Suprapubic skin (tissue), 4 donors: ENCODE measurements at regions not wholly inside any gene's neighbourhood (a gene's known extent, or its start where the extent isn't known, plus 50 kb on each side); places are given as distances from the start of the nearest gene placed in this dataset.
"Not testable (repeated sequence)": the region's sequence is repeated elsewhere in the genome, so short reads cannot be mapped to it uniquely, and the experiment has no call there.

Experiments
- DNase-seq, 2 donors: peaks; one replicate each; pipeline ENCODE4 v3.0.0-alpha.2; 2019; ENCODE audit warnings: low spot score in 2 of 2
- H3K27ac ChIP-seq: fragments of 200-600 bp; sonication (generic); one replicate; pipeline ENCODE4 v1.5.1; 2019
- H3K27me3 ChIP-seq: fragments of 200-600 bp; sonication (generic); one replicate; pipeline ENCODE4 v1.5.1; 2019
- H3K36me3 ChIP-seq: fragments of 200-600 bp; sonication (generic); one replicate; pipeline ENCODE4 v1.5.1; 2019
- H3K4me1 ChIP-seq: fragments of 200-600 bp; sonication (generic); one replicate; pipeline ENCODE4 v1.5.1; 2019
- H3K4me3 ChIP-seq: fragments of 200-600 bp; sonication (generic); one replicate; pipeline ENCODE4 v1.5.1; 2019; ENCODE audit warnings: mild to moderate bottlenecking
- H3K9me3 ChIP-seq: fragments of 200-600 bp; sonication (generic); one replicate; pipeline ENCODE4 v1.5.1; 2019
- EP300 ChIP-seq: sonication (generic); formaldehyde crosslinking; IDR thresholded peaks from one replicate; pipeline ENCODE4 v1.6.1; 2017; ENCODE audit warnings: antibody characterized with exemption
- POLR2A ChIP-seq, 2 donors: fragments of 450-650 bp; IDR thresholded peaks; one replicate each; pipeline ENCODE4 v1.6.1; 2017; ENCODE audit warnings: antibody characterized with exemption in 2 of 2, mild to moderate bottlenecking in 2 of 2, moderate library complexity in 2 of 2
- POLR2AphosphoS5 ChIP-seq, 3 donors: sonication (generic); formaldehyde crosslinking; IDR thresholded peaks; one replicate each; pipeline ENCODE4 v1.6.1; 2017; ENCODE audit warnings: antibody characterized with exemption in 3 of 3
- WGBS: methylation state at CpG from one replicate; pipeline ENCODE4 v1.1.5; 2018; 5-methylcytosine and 5-hydroxymethylcytosine counted together
- TF ChIP-seq, protein P1 (sequence below), 2 donors: fragments of 200-600 bp in 1 of 2; fragments of 450-650 bp in 1 of 2; sonication (generic) in 1 of 2; IDR thresholded peaks; one replicate each; pipeline ENCODE4 v1.5.1; 2016 to 2019; ENCODE audit warnings: antibody characterized with exemption in 2 of 2, mild to moderate bottlenecking in 1 of 2, moderate library complexity in 1 of 2

DNA sequence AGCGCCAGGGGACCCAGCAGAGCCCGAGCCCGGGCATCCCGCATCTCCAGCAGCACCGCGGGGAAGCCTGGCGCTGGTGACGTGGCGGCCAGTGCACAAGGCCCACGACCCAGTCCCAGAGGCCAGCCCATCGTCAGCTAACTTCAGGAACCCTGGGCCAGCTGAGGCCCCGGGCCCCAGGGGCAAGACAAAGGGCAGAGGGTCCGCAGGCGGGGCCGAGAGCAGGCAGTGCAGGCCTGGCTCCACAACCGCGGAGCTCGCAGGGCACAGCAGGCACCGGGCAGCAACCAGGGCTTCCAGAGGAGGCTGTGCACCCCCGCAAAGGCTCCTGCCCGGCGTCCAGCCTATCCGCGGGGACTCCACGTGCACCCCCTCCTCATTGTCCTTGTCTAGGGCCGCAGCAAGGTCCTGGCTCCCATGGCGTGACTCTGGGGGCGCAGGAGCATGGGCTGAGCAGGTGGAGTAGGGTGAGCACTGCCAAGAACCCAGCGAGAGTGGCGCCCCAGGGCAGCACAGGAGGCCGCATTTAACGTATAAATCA, 352.5 kb downstream of the KCNJ18 start:
- not testable (repeated sequence) for DNase-seq, H3K27ac ChIP-seq, H3K27me3 ChIP-seq, H3K4me1 ChIP-seq, H3K4me3 ChIP-seq, H3K9me3 ChIP-seq, H3K36me3 ChIP-seq
- WGBS: 79% methylated on average over 20 of the region's 32 CpGs

GRCh38 chr17:22047521-22047920, 355.2 kb downstream of the KCNJ18 start:
- not testable (repeated sequence) for H3K4me3 ChIP-seq, H3K27ac ChIP-seq, DNase-seq, H3K36me3 ChIP-seq, H3K27me3 ChIP-seq, H3K4me1 ChIP-seq, H3K9me3 ChIP-seq
- WGBS: 84% methylated on average over 3 of the region's 6 CpGs

DNA sequence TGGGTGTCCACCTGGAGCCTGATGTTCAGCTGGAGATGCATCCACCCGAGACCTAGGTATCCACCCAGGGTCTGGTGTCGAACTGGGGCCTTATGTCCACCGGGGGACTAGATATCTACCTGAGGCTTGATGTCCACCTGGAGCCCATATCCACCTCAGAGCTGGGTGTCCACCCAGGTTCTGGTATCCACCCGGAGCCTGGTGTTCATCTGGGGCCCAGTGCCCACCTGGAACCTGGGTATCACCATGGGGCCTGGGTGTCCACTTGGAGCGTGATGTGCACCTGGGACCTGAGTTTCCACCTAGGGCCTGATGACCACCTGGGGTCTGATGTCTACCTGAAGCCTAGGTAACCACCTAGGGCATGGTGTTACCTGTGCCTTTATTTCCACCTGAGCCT, 355.9 kb downstream of the KCNJ18 start:
- not testable (repeated sequence) for H3K9me3 ChIP-seq, H3K4me3 ChIP-seq, H3K36me3 ChIP-seq, H3K27me3 ChIP-seq, DNase-seq, H3K4me1 ChIP-seq, H3K27ac ChIP-seq
- no CpG with 5 or more reads among the region's 5 CpGs for WGBS

GRCh38 chr17:22050766-22051165, 358.4 kb downstream of the KCNJ18 start:
- not testable (repeated sequence) for H3K27ac ChIP-seq, H3K4me3 ChIP-seq, DNase-seq, H3K27me3 ChIP-seq, H3K9me3 ChIP-seq, H3K36me3 ChIP-seq, H3K4me1 ChIP-seq
- 41% methylated on average over 2 of the region's 3 CpGs for WGBS

DNA sequence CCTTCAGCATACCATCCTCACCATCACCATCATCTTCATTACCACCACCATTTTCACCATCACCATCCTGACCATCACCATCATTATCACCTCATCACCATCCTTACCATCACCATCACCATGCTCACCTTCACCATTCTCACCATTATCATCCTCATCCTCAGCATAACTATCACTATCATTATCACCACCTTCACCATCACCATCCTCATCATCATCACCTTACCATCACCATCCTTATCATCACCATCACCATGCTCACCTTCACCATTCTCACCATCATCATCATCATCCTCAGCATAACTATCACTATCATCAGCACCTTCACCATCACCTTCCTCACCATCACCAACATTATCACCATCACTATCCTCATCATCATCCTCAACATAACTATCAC, 360.4 kb downstream of the KCNJ18 start:
- not testable (repeated sequence) for DNase-seq, H3K27ac ChIP-seq, H3K36me3 ChIP-seq, H3K9me3 ChIP-seq, H3K4me1 ChIP-seq, H3K4me3 ChIP-seq, H3K27me3 ChIP-seq

DNA sequence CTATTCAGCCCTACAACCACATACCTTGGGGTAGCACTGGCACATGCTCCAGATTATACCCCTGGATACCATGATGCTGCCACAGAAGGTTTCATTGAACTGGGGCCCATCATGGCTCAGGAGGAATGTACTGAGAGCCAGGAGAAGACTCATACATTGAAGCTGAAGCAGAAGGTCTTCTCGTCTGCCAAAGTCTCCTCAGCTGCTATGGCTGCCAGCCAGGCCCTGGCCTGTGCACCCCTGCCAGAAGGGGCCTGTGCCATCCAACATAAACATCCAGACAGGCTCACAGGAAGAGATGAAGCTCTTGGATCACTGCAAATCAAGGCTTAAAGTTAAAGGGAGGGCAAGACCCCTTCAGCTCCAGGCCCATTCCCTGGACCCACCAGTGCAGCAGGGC, 364.2 kb downstream of the KCNJ18 start:
- H3K36me3 ChIP-seq, H3K9me3 ChIP-seq, H3K4me1 ChIP-seq, H3K4me3 ChIP-seq, H3K27me3 ChIP-seq, H3K27ac ChIP-seq, DNase-seq: not testable (repeated sequence)
- no CpG with 5 or more reads among the region's 1 CpG for WGBS

DNA sequence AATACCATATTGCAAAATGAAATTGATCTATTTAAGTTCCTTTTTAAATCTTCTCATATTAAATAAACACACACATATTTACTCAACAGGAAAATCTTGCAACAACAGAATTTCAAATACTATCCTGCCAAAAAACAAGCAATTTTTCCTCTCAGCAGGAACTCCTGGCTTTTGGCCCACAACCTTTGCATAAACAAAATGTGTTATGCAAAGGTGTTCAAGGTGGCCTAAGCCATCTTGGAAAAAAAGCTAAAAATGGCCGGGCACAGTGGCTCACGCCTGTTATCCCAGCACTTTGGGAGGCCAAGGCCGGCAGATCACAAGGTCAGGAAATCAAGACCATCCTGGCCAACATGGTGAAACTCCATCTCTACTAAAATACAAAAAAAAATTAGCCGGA, 383.6 kb downstream of the KCNJ18 start:
- not testable (repeated sequence) for H3K27ac ChIP-seq, H3K36me3 ChIP-seq, H3K4me3 ChIP-seq, DNase-seq, H3K27me3 ChIP-seq, H3K4me1 ChIP-seq, H3K9me3 ChIP-seq
- 85% methylated on average over 4 of the region's 4 CpGs for WGBS

- not testable (repeated sequence) for H3K27me3 ChIP-seq, H3K36me3 ChIP-seq, H3K9me3 ChIP-seq, H3K4me1 ChIP-seq, H3K4me3 ChIP-seq, DNase-seq, H3K27ac ChIP-seq
- WGBS: 80% methylated on average over 12 of the region's 12 CpGs
Observed at GRCh38 chr17:22088589-22088988, 396.3 kb downstream of the KCNJ18 start.

GRCh38 chr17:22090263-22090935, 398.1 kb downstream of the KCNJ18 start:
- H3K27me3 ChIP-seq: no peaks in the 10 kb centered on the region
- H3K27ac ChIP-seq: no peak overlapping the region
- H3K4me3 ChIP-seq: no peak overlapping the region
- H3K36me3 ChIP-seq: no peaks in the 10 kb centered on the region
- H3K9me3 ChIP-seq: no peaks in the 10 kb centered on the region
- H3K4me1 ChIP-seq: no peaks in the 10 kb centered on the region
- WGBS: 89% methylated on average over 25 of the region's 25 CpGs
- TF ChIP-seq EP300 (no peak), POLR2AphosphoS5 (IDR thresholded peaks at IDR 0.05) (no peak), POLR2A (IDR thresholded peaks at IDR 0.05) (no peak)
- TF ChIP-seq, protein P1, sequence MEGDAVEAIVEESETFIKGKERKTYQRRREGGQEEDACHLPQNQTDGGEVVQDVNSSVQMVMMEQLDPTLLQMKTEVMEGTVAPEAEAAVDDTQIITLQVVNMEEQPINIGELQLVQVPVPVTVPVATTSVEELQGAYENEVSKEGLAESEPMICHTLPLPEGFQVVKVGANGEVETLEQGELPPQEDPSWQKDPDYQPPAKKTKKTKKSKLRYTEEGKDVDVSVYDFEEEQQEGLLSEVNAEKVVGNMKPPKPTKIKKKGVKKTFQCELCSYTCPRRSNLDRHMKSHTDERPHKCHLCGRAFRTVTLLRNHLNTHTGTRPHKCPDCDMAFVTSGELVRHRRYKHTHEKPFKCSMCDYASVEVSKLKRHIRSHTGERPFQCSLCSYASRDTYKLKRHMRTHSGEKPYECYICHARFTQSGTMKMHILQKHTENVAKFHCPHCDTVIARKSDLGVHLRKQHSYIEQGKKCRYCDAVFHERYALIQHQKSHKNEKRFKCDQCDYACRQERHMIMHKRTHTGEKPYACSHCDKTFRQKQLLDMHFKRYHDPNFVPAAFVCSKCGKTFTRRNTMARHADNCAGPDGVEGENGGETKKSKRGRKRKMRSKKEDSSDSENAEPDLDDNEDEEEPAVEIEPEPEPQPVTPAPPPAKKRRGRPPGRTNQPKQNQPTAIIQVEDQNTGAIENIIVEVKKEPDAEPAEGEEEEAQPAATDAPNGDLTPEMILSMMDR (IDR thresholded peaks at IDR 0.05): no peak
- DNase-seq: no peak

GRCh38 chr17:22091041-22091679, 398.8 kb downstream of the KCNJ18 start:
- H3K9me3 ChIP-seq, H3K4me3 ChIP-seq, H3K27ac ChIP-seq, H3K27me3 ChIP-seq, H3K4me1 ChIP-seq, DNase-seq, H3K36me3 ChIP-seq: not testable (repeated sequence)
- 85% methylated on average over 10 of the region's 11 CpGs for WGBS

- H3K4me3 ChIP-seq, DNase-seq, H3K4me1 ChIP-seq, H3K27ac ChIP-seq, H3K9me3 ChIP-seq, H3K27me3 ChIP-seq, H3K36me3 ChIP-seq: not testable (repeated sequence)
- 86% methylated on average over 3 of the region's 4 CpGs for WGBS
Observed at GRCh38 chr17:22091840-22092239, 399.5 kb downstream of the KCNJ18 start.

DNA sequence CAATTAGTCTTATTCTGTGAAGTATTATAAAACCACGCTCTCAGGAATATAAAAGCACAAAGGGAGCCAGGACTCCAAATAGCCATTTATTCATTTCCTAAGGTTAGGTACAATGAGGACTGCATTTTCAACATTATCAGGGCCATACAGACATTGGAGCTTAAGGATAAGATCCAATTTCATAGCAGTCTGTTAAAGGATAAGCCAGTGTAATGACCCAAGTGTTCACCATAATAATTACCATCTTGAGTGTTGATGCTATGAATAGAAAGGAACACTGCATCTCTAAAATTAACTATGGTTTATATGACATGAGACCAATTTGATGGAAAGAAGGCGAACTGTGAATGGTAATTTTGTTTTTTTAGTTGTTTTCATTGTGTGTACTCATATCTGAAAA, 403.1 kb downstream of the KCNJ18 start:
- not testable (repeated sequence) for H3K4me1 ChIP-seq, H3K27ac ChIP-seq, DNase-seq, H3K9me3 ChIP-seq, H3K36me3 ChIP-seq, H3K27me3 ChIP-seq, H3K4me3 ChIP-seq
- 70% methylated on average over 2 of the region's 2 CpGs for WGBS

GRCh38 chr17:22099633-22100032, 407.3 kb downstream of the KCNJ18 start:
- DNase-seq, H3K27me3 ChIP-seq, H3K36me3 ChIP-seq, H3K4me1 ChIP-seq, H3K4me3 ChIP-seq, H3K27ac ChIP-seq, H3K9me3 ChIP-seq: not testable (repeated sequence)
